Thyroid gland (tissue), 4 donors: ENCODE measurements at regions not wholly inside any gene's neighbourhood (a gene's known extent, or its start where the extent isn't known, plus 50 kb on each side); places are given as distances from the start of the nearest gene placed in this dataset.
A peak's percentile ranks its signal among the peaks of the same experiment; 100 is the strongest.
"Not testable (repeated sequence)": the region's sequence is repeated elsewhere in the genome, so short reads cannot be mapped to it uniquely, and the experiment has no call there.

Experiments used
- DNase-seq, 2 donors: peaks; one replicate each; pipeline ENCODE4 v3.0.0-alpha.2; 2019
- H3K27ac ChIP-seq, 3 donors: fragments of 200-600 bp; sonication (generic); 1 replicate in 2 of 3; 2 replicates in 1 of 3; pipeline ENCODE4 v1.5.1; 2016 to 2019; ENCODE audit warnings: mild to moderate bottlenecking in 1 of 3, moderate library complexity in 1 of 3
- H3K27me3 ChIP-seq: fragments of 200-600 bp; sonication (generic); one replicate; pipeline ENCODE4 v1.5.1; 2019
- H3K36me3 ChIP-seq, 2 donors: fragments of 200-600 bp; sonication (generic); one replicate each; pipeline ENCODE4 v1.5.1; 2016 to 2019
- H3K4me1 ChIP-seq, 2 donors: fragments of 200-600 bp; sonication (generic); one replicate each; pipeline ENCODE4 v1.5.1; 2017 to 2019
- H3K4me3 ChIP-seq, 3 donors: fragments of 200-600 bp; sonication (generic); replicated peaks in 1 of 3; 1 replicate in 2 of 3; 2 replicates in 1 of 3; pipeline ENCODE4 v1.5.1; 2016; ENCODE audit warnings: mild to moderate bottlenecking in 1 of 3
- H3K9me3 ChIP-seq: fragments of 200-600 bp; sonication (generic); one replicate; pipeline ENCODE4 v1.5.1; 2017
- CTCF ChIP-seq, 6 experiments: fragments of 200-600 bp in 3 of 6; fragments of 450-650 bp in 3 of 6; sonication (generic) in 3 of 6; IDR thresholded peaks; one replicate each; pipeline ENCODE4 v1.5.1; 2016 to 2019; ENCODE audit warnings: antibody characterized with exemption in 6 of 6, mild to moderate bottlenecking in 2 of 6, inconsistent platforms in 1 of 6, moderate library complexity in 1 of 6
- POLR2A ChIP-seq, 2 donors: fragments of 450-650 bp; IDR thresholded peaks; one replicate each; pipeline ENCODE4 v1.6.1; 2017; ENCODE audit warnings: antibody characterized with exemption in 2 of 2, mild to moderate bottlenecking in 2 of 2, moderate library complexity in 1 of 2
- WGBS, 2 donors: methylation state at CpG; one replicate each; pipeline ENCODE4 v1.1.5; 2017; 5-methylcytosine and 5-hydroxymethylcytosine counted together
- intact Hi-C: fragments of 100-400 bp; cut with DNase I; formaldehyde crosslinking; loops from one replicate; pipeline ENCODE4 v1.15.1; 2023

GRCh38 chr10:31133792-31134310 lies 102.2 kb upstream of the ZNF438 start:
- H3K4me1 ChIP-seq = peaks cover 9 to 13% of the 10 kb centered on the region in 2 donors
- DNase-seq = peak; percentile 79 to 81
- no peaks in the 10 kb centered on the region for H3K9me3 ChIP-seq
- TF ChIP-seq POLR2A (IDR thresholded peaks at IDR 0.05) = peak in 1 of 2 donors; percentile 73
- no peak for TF ChIP-seq CTCF (IDR thresholded peaks at IDR 0.05)
- H3K36me3 ChIP-seq = no peaks in the 10 kb centered on the region
- intact Hi-C loops = no loop called here
- peak overlapping the region in 1 of 3 donors; percentile 39 for H3K4me3 ChIP-seq
- no peaks in the 10 kb centered on the region for H3K27me3 ChIP-seq
- 1% methylated on average over 18 of the region's 37 CpGs; no CpG with 5 or more reads in 1 of the 2 donors for WGBS, 2 donors
- peak overlapping the region; percentile 82 to 92 (median 85) for H3K27ac ChIP-seq

DNA sequence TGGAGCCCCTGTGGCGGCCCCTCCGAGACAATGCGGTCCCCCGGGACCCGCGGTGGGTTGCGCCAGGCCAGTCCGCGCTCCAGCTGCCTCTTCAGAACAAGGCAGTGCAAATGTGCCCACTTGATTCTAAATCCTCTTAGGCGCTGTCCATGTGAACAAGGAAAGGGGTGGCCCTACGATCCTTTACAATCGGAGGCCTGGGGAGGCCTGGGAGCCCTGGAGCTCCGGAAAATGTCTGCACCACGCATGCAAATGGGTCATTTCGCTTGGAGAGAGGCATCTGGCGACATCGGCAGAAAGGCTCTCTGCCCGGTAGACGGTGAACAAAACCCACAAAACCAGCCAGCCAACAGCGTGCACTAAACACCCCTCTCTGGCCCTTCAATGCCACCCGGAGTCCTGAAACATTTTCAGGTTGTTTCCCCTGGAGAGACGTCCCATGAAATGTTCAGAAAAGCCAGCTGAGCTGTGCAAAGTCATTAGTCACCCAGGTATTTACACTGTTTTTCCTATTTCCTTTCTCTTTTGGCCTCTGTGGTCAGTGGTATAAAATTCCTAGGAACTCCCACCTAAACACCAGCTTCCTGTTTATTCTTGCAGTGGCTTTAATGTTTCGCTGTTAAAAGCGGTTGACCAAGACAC lies 102.8 kb upstream of the ZNF438 start:
- no peaks in the 10 kb centered on the region for H3K27me3 ChIP-seq
- H3K27ac ChIP-seq = peak overlapping the region; percentile 82 to 92 (median 85)
- 17 to 33% methylated on average over 19 to 23 of the region's 24 CpGs for WGBS, 2 donors
- H3K36me3 ChIP-seq = no peaks in the 10 kb centered on the region
- TF ChIP-seq POLR2A (IDR thresholded peaks at IDR 0.05) (peak in 1 of 2 donors; percentile 9), CTCF (IDR thresholded peaks at IDR 0.05) (no peak)
- H3K4me3 ChIP-seq = peak overlapping the region in 1 of 3 donors; percentile 39
- DNase-seq = peak; percentile 47 to 50
- intact Hi-C loops = no loop called here
- H3K4me1 ChIP-seq = peaks cover 9 to 13% of the 10 kb centered on the region in 2 donors
- no peaks in the 10 kb centered on the region for H3K9me3 ChIP-seq

DNA sequence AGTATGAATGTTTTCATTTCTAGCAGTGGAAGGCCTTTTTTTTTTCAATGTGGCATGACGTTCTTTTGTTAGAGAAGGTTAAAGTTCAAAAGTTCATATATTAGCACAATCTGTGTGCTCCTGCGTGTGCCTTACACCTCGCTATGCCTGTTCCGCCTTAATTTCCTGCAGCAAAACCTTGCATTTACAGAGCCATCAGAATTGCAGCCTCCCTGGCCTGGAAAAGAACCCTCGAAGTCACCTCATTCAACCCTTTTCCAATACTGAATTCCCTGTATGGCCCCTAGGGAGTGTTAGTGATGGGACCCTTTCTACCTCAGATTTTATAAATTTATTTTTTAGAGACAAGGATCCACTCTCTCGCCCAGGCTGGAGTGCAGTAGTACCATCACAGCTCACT lies 103.5 kb upstream of the ZNF438 start:
- Histone ChIP-seq H3K4me3 (no peak overlapping the region), H3K9me3 (no peaks in the 10 kb centered on the region), H3K27me3 (no peaks in the 10 kb centered on the region), H3K27ac (no peak overlapping the region), H3K4me1 (peaks cover 9 to 13% of the 10 kb centered on the region in 2 donors), H3K36me3 (no peaks in the 10 kb centered on the region)
- no peak for DNase-seq
- TF ChIP-seq POLR2A (IDR thresholded peaks at IDR 0.05) (no peak), CTCF (IDR thresholded peaks at IDR 0.05) (no peak)
- intact Hi-C loops = no loop called here
- WGBS, 2 donors = 85 to 92% methylated on average over 6 of the region's 6 CpGs

GRCh38 chr10:31135791-31136190 lies 104.1 kb upstream of the ZNF438 start:
- H3K9me3 ChIP-seq, DNase-seq, H3K27ac ChIP-seq, intact Hi-C loops, H3K36me3 ChIP-seq, H3K4me3 ChIP-seq, H3K27me3 ChIP-seq: not testable (repeated sequence)
- peaks cover 9 to 13% of the 10 kb centered on the region in 2 donors for H3K4me1 ChIP-seq
- 87 to 88% methylated on average over 8 of the region's 8 CpGs for WGBS, 2 donors

GRCh38 chr10:31136386-31136785 lies 104.7 kb upstream of the ZNF438 start:
- Histone ChIP-seq H3K36me3 (no peaks in the 10 kb centered on the region), H3K4me3 (no peak overlapping the region), H3K27ac (no peak overlapping the region), H3K27me3 (no peaks in the 10 kb centered on the region), H3K9me3 (no peaks in the 10 kb centered on the region), H3K4me1 (peaks cover 9 to 13% of the 10 kb centered on the region in 2 donors)
- intact Hi-C loops = no loop called here
- WGBS, 2 donors = 69 to 83% methylated on average over 4 of the region's 4 CpGs
- no peak for DNase-seq
- TF ChIP-seq CTCF (IDR thresholded peaks at IDR 0.05) (no peak), POLR2A (IDR thresholded peaks at IDR 0.05) (no peak)
